Body of pancreas (tissue), 4 donors: ENCODE measurements at regions not wholly inside any gene's neighbourhood (a gene's known extent, or its start where the extent isn't known, plus 50 kb on each side); places are given as distances from the start of the nearest gene placed in this dataset.

Experiments used
- POLR2A ChIP-seq, 3 donors: fragments of 450-650 bp; IDR thresholded peaks; one replicate each; pipeline ENCODE4 v1.6.1; 2016; ENCODE audit warnings: antibody characterized with exemption in 3 of 3, mild to moderate bottlenecking in 2 of 3
- TF ChIP-seq, protein P1 (sequence below), 7 experiments: fragments of 450-650 bp in 4 of 7; fragments of 200-600 bp in 3 of 7; sonication (generic) in 3 of 7; IDR thresholded peaks; one replicate each; pipeline ENCODE4 v1.5.1; 2016 to 2019; ENCODE audit warnings: antibody characterized with exemption in 7 of 7

DNA sequence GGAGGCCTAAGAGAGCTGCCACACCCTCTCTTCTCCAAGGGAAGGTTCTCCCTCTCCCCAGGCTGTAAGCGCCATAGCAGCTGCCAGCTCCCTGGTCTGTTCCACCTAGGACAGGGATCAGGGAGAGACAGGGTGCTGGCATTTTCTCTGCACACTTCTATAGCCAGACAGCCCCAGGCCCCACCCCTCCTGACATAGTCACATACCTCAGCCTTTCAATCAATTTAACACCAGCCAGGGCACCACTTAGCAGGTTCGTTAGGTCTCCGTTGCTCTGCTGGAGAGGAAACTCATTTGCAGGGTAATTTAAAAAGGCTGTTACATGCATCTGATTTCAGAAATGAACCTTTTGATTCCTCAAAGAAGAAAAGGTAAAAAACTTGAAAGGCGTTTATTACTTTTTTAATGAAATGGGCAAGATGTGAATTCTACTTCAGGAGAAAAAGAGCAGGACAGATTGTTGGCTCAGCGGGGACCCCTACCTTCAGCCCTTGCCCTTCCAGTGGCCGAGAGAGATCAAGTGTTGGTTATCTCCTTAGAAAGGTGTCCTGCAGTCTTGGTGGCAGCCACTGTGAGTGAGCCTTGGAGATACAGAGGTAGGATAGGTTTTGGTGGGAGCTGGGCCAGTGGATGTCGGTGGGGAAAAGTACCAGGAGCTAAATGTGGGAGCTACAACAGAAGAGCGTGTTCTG, 180.5 kb upstream of the GALNT17 start:
- TF ChIP-seq POLR2A (IDR thresholded peaks at IDR 0.05) = no peak
- TF ChIP-seq, protein P1, sequence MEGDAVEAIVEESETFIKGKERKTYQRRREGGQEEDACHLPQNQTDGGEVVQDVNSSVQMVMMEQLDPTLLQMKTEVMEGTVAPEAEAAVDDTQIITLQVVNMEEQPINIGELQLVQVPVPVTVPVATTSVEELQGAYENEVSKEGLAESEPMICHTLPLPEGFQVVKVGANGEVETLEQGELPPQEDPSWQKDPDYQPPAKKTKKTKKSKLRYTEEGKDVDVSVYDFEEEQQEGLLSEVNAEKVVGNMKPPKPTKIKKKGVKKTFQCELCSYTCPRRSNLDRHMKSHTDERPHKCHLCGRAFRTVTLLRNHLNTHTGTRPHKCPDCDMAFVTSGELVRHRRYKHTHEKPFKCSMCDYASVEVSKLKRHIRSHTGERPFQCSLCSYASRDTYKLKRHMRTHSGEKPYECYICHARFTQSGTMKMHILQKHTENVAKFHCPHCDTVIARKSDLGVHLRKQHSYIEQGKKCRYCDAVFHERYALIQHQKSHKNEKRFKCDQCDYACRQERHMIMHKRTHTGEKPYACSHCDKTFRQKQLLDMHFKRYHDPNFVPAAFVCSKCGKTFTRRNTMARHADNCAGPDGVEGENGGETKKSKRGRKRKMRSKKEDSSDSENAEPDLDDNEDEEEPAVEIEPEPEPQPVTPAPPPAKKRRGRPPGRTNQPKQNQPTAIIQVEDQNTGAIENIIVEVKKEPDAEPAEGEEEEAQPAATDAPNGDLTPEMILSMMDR (IDR thresholded peaks at IDR 0.05) = no peak
